K562 (cell line): ENCODE measurements at regions not wholly inside any gene's neighbourhood (a gene's known extent, or its start where the extent isn't known, plus 50 kb on each side); places are given as distances from the start of the nearest gene placed in this dataset.

ENCODE experiments used
- ATAC-seq: fragments of 200-7000 bp; cut with Tn5 transposase; 3 replicates; pipeline ENCODE4 v1.9.1; 2020; ENCODE audit warnings: moderate library complexity
- BruUV-seq: library from RNA; stranded (reverse); fragments of 400-500 nt; replicated peaks from 2 replicates; lab custom pipeline; 2021; lab: Mats Ljungman, UMichigan
- CTCF ChIA-PET: fragments of 300-600 bp; formaldehyde crosslinking; extraction: SDS; loops from one replicate; lab custom pipeline; 2021; ENCODE audit warnings: low intra/inter-chr PET ratio; lab: Yijun Ruan, JAX
- POLR2A ChIA-PET: fragments of 300-600, 350-650 bp; sonication (Branson Sonifier 250); formaldehyde crosslinking; extraction: SDS; loops from one replicate; lab custom pipeline; 2021; ENCODE audit warnings: antibody characterized with exemption, inconsistent platforms; lab: Yijun Ruan, JAX
- DNase-seq, 4 experiments: peaks; one replicate each; pipeline versions ENCODE4 v3.0.0 to v3.0.0-alpha.2; 2011 to 2018; ENCODE audit warnings: low spot score in 3 of 4, mixed read lengths in 3 of 4; ENCODE audit errors: extremely low read depth in 1 of 4
- FAIRE-seq: peaks from 2 replicates; lab custom pipeline; 2011; peaks lifted over from hg19 to GRCh38; lab: Jason Lieb, UNC
- H2AFZ ChIP-seq: 2 replicates; pipeline ENCODE4 v1.6.0; 2011; ENCODE audit warnings: low read depth, low read length, control low read depth, inconsistent platforms
- H3K27ac ChIP-seq: fragments of 200-600 bp; 3 replicates; pipeline ENCODE4 v1.8.0; 2011; ENCODE audit warnings: low read depth, mild to moderate bottlenecking, control low read depth, inconsistent platforms, low read length, moderate library complexity, mixed read lengths; ENCODE audit errors: extremely low read depth
- H3K27me3 ChIP-seq, 2 experiments: fragments of 300-600 bp in 1 of 2; 2 replicates in 1 of 2; 3 replicates in 1 of 2; pipeline versions ENCODE4 v1.6.0 to v1.8.0; 2011; ENCODE audit warnings: inconsistent platforms in 2 of 2, low read length in 2 of 2, mild to moderate bottlenecking in 1 of 2, mixed read lengths in 1 of 2, moderate library complexity in 1 of 2; ENCODE audit not compliant: control insufficient read depth in 2 of 2, insufficient read depth in 2 of 2
- H3K36me3 ChIP-seq: fragments of 300-600 bp; 3 replicates; pipeline ENCODE4 v1.8.0; 2011; ENCODE audit warnings: mild to moderate bottlenecking, low read length, inconsistent platforms; ENCODE audit not compliant: control insufficient read depth, insufficient read depth
- H3K4me1 ChIP-seq, 2 experiments: fragments of 200-600 bp in 1 of 2; replicated peaks in 1 of 2; 2 replicates in 1 of 2; 3 replicates in 1 of 2; pipeline versions ENCODE4 v1.5.1 to v1.8.0; 2011; ENCODE audit warnings: inconsistent platforms in 2 of 2, low read length in 2 of 2, mild to moderate bottlenecking in 1 of 2, mixed read lengths in 1 of 2, moderate library complexity in 1 of 2; ENCODE audit not compliant: control insufficient read depth in 2 of 2, insufficient read depth in 2 of 2
- H3K4me2 ChIP-seq: 2 replicates; pipeline ENCODE4 v1.6.1; 2011; ENCODE audit warnings: low read length, control low read depth, inconsistent platforms, mixed read lengths; ENCODE audit not compliant: insufficient read depth
- H3K4me3 ChIP-seq: fragments of 200-600 bp; sonication (generic), shearing (Covaris generic); 2 replicates; pipeline ENCODE4 v1.5.1; 2016; ENCODE audit warnings: control low read depth, inconsistent platforms
- H3K79me2 ChIP-seq: fragments of 200-600 bp; 3 replicates; pipeline ENCODE4 v1.8.0; 2011; ENCODE audit warnings: low read length, inconsistent platforms; ENCODE audit not compliant: control insufficient read depth, insufficient read depth
- H3K9ac ChIP-seq, 2 experiments: 2 replicates each; pipeline versions ENCODE4 v1.6.0 to v1.6.1; 2011; ENCODE audit warnings: low read depth in 2 of 2, low read length in 2 of 2, control low read depth in 1 of 2, inconsistent platforms in 1 of 2, mild to moderate bottlenecking in 1 of 2, mixed read lengths in 1 of 2; ENCODE audit not compliant: insufficient read depth in 1 of 2
- H3K9me1 ChIP-seq: one replicate; pipeline ENCODE4 v1.6.0; 2011; ENCODE audit warnings: inconsistent platforms, mild to moderate bottlenecking, low read length, moderate library complexity; ENCODE audit not compliant: control insufficient read depth, insufficient read depth
- H3K9me3 ChIP-seq: replicated peaks from 2 replicates; pipeline ENCODE4 v1.5.1; 2011; ENCODE audit warnings: low read depth, low read length, inconsistent platforms; ENCODE audit not compliant: control insufficient read depth, insufficient read depth
- H4K20me1 ChIP-seq: replicated peaks from 2 replicates; pipeline ENCODE4 v1.6.1; 2011; ENCODE audit warnings: low read length, inconsistent platforms, mixed read lengths; ENCODE audit not compliant: control insufficient read depth, insufficient read depth
- RAD21 ChIP-seq, 2 experiments: fragments of 250-450 bp in 1 of 2; fragments of 450-650 bp in 1 of 2; sonication (Bioruptor Pico) in 1 of 2; formaldehyde crosslinking in 1 of 2; IDR thresholded peaks in 1 of 2; conservative IDR thresholded peaks in 1 of 2; 2 replicates each; pipeline versions ENCODE4 v1.4.0 to v1.8.0; 2020 to 2022; ENCODE audit warnings: mild to moderate bottlenecking in 2 of 2, moderate library complexity in 1 of 2
- WGBS: fragments of 100-300 bp; shearing (Covaris generic); methylation state at CpG from one replicate; pipeline ENCODE4 v1.1.6; 2016; ENCODE audit warnings: low coverage, mixed read lengths; ENCODE audit not compliant: insufficient coverage; ENCODE audit errors: missing lambda C conversion rate; 5-methylcytosine and 5-hydroxymethylcytosine counted together
- in situ Hi-C: fragments of 300-500 bp; cut with MboI; formaldehyde crosslinking; loops from 4 replicates; pipeline ENCODE4 v1.15.0; 2018; ENCODE audit warnings: inconsistent platforms, mixed read lengths
- intact Hi-C: fragments of 100-400 bp; cut with micrococcal nuclease; formaldehyde crosslinking; loops from 2 replicates; pipeline ENCODE4 v1.14.2; 2022
- TF ChIP-seq, protein P1 (sequence below), 2 experiments: fragments of 450-650 bp in 1 of 2; sonication (generic) in 1 of 2; formaldehyde crosslinking in 1 of 2; IDR thresholded peaks; 2 replicates each; pipeline versions ENCODE4 v1.7.1 to v1.9.0; 2016 to 2022; ENCODE audit warnings: inconsistent platforms in 1 of 2, mild to moderate bottlenecking in 1 of 2, missing genetic modification reagents in 1 of 2
- TF ChIP-seq, protein P2 (sequence below), 2 experiments: fragments of 450-650 bp; formaldehyde crosslinking in 1 of 2; IDR thresholded peaks; 2 replicates each; pipeline versions ENCODE4 v1.4.0 to v1.6.1; 2014 to 2020; ENCODE audit warnings: mild to moderate bottlenecking in 2 of 2, borderline replicate concordance in 1 of 2, low read depth in 1 of 2

DNA sequence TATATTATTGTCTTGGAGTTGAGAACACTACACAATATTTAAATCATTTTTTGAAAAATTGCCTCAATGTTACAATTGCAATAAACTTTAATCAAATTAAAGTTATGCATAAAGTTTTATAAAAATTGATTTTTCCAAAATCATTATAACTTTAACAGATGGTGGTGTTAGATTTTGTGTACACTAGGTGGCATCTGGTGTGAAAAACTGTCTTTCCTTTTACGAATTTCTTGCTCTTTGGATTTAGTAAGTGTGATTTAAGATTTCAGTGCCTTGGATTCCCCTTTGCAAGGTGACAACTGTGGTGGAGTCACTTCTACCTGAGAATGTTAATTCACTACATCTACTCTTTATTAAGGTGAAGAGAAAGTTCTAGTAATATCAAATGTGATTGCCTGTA is 91.6 kb downstream of the AREG start:
- Histone ChIP-seq H3K9me3 (no peaks in the 10 kb centered on the region), H3K4me1 (peaks cover 0 to 13% of the 10 kb centered on the region in 2 experiments; a peak in 2 of 5 replicates), H3K4me3 (no peak overlapping the region), H2AFZ (no peak overlapping the region; the same call in 1 of the 2 replicates), H3K9ac (no peak overlapping the region), H3K9me1 (no peaks in the 10 kb centered on the region), H4K20me1 (no peaks in the 10 kb centered on the region), H3K27ac (no peak overlapping the region), H3K79me2 (no peaks in the 10 kb centered on the region), H3K27me3 (no peaks in the 10 kb centered on the region), H3K4me2 (no peak overlapping the region), H3K36me3 (no peaks in the 10 kb centered on the region)
- ATAC-seq (no peak), DNase-seq (no peak), FAIRE-seq (no peak)
- intact Hi-C loops (loop anchor here (1.0 to 2.0 kb wide), 2 partner anchors 87 to 134 kb away; no protein-coding TSS in a partner anchor), in situ Hi-C loops (loop anchor here (10.0 kb wide), 3 partner anchors 128 to 222 kb away; no protein-coding TSS in a partner anchor)
- no TSS peak for BruUV-seq
- ChIA-PET CTCF (interaction anchor here (1.3 kb wide), 2 partner anchors 87 to 135 kb away, joined by 4 read pairs; no protein-coding TSS in a partner anchor), POLR2A (no interaction called here)
- 18% methylated on average over 1 of the region's 1 CpG for WGBS
- TF ChIP-seq, protein P1, sequence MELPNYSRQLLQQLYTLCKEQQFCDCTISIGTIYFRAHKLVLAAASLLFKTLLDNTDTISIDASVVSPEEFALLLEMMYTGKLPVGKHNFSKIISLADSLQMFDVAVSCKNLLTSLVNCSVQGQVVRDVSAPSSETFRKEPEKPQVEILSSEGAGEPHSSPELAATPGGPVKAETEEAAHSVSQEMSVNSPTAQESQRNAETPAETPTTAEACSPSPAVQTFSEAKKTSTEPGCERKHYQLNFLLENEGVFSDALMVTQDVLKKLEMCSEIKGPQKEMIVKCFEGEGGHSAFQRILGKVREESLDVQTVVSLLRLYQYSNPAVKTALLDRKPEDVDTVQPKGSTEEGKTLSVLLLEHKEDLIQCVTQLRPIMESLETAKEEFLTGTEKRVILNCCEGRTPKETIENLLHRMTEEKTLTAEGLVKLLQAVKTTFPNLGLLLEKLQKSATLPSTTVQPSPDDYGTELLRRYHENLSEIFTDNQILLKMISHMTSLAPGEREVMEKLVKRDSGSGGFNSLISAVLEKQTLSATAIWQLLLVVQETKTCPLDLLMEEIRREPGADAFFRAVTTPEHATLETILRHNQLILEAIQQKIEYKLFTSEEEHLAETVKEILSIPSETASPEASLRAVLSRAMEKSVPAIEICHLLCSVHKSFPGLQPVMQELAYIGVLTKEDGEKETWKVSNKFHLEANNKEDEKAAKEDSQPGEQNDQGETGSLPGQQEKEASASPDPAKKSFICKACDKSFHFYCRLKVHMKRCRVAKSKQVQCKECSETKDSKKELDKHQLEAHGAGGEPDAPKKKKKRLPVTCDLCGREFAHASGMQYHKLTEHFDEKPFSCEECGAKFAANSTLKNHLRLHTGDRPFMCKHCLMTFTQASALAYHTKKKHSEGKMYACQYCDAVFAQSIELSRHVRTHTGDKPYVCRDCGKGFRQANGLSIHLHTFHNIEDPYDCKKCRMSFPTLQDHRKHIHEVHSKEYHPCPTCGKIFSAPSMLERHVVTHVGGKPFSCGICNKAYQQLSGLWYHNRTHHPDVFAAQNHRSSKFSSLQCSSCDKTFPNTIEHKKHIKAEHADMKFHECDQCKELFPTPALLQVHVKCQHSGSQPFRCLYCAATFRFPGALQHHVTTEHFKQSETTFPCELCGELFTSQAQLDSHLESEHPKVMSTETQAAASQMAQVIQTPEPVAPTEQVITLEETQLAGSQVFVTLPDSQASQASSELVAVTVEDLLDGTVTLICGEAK (IDR thresholded peaks at IDR 0.05): peak; percentile 45; the same call in 1 of the 2 replicates
- TF ChIP-seq, protein P1 (CRISPR knock-in tag; IDR thresholded peaks at IDR 0.05): no peak
- peak; percentile 25 to 60; a peak in 3 of 4 replicates for TF ChIP-seq RAD21 (CRISPR knock-in tag; conservative IDR thresholded peaks at IDR 0.05 in 1 of 2, IDR thresholded peaks at IDR 0.05 in 1 of 2)
- TF ChIP-seq, protein P2, sequence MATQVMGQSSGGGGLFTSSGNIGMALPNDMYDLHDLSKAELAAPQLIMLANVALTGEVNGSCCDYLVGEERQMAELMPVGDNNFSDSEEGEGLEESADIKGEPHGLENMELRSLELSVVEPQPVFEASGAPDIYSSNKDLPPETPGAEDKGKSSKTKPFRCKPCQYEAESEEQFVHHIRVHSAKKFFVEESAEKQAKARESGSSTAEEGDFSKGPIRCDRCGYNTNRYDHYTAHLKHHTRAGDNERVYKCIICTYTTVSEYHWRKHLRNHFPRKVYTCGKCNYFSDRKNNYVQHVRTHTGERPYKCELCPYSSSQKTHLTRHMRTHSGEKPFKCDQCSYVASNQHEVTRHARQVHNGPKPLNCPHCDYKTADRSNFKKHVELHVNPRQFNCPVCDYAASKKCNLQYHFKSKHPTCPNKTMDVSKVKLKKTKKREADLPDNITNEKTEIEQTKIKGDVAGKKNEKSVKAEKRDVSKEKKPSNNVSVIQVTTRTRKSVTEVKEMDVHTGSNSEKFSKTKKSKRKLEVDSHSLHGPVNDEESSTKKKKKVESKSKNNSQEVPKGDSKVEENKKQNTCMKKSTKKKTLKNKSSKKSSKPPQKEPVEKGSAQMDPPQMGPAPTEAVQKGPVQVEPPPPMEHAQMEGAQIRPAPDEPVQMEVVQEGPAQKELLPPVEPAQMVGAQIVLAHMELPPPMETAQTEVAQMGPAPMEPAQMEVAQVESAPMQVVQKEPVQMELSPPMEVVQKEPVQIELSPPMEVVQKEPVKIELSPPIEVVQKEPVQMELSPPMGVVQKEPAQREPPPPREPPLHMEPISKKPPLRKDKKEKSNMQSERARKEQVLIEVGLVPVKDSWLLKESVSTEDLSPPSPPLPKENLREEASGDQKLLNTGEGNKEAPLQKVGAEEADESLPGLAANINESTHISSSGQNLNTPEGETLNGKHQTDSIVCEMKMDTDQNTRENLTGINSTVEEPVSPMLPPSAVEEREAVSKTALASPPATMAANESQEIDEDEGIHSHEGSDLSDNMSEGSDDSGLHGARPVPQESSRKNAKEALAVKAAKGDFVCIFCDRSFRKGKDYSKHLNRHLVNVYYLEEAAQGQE (IDR thresholded peaks at IDR 0.05; ENCODE audit: borderline replicate concordance): peak; percentile 32; the same call in 1 of the 2 replicates
- TF ChIP-seq, protein P2 (CRISPR knock-in tag; IDR thresholded peaks at IDR 0.05; ENCODE audit: low read depth): no peak
